HG03064 (cell line): ENCODE measurements at regions not wholly inside any gene's neighbourhood (a gene's known extent, or its start where the extent isn't known, plus 50 kb on each side); places are given as distances from the start of the nearest gene placed in this dataset.

ENCODE experiments used
- ATAC-seq: cut with Tn5 transposase; IDR thresholded peaks from one replicate; pipeline ENCODE4 v1.9.1; 2021; ENCODE audit warnings: low read depth; ENCODE audit not compliant: unreplicated experiment

DNA sequence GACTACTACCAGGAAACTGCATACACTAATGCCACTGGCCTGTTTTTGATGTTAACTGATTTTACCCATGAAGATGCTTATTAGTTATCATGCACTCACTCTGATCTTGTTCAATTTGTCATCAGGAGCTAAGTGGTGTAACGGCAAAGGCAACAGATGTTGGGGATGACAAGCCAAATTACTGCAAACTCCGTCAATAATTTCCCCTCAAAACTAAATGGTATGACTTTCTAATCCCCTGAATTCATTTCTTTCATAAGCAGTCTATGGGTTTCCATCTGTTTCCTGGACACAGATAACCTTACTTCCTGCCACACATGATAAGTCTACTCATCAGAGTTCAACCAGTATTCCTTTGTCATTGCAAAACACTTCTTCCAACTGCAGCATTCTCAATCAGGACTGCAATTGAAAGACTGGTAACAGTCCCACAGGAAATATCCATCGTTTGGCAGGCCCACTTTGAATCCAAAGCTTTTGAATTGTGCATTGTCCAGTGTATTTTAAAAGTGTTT lies 96.2 kb upstream of the SMC2 start:
- ATAC-seq = no peak

DNA sequence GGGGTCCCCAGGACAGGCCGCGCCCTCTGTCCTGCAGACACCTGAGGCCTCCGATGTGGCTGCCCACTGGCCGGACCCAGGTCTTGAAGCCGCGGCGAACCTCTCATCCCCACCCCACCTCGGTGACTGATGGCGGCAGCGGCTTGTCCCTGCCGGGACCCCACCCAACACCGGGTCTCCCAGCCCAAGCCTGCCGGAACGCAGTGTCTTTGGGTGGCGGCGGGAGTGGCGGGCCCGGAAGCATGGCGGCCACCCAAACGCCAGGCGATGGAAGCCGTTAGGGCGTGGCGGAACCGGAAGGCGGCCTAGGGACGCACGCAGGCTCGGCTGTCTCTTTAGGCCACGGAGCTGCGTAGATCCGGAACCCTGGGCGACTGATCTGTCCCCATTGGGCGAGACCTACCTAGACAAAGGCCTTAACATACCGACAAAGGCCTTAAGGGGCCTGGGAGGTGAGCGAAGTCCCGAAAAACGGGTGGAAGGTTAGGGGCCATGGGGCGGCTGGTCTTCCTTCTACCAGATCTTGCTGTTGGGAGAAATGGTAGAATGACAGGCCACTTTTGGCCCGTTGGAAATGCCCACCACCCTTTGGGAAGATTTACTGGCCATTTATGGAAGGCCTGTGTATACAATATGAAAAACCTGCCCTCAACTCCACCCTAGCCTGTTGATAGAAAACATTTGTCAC lies 94.6 kb upstream of the SMC2 start:
- no peak for ATAC-seq

DNA sequence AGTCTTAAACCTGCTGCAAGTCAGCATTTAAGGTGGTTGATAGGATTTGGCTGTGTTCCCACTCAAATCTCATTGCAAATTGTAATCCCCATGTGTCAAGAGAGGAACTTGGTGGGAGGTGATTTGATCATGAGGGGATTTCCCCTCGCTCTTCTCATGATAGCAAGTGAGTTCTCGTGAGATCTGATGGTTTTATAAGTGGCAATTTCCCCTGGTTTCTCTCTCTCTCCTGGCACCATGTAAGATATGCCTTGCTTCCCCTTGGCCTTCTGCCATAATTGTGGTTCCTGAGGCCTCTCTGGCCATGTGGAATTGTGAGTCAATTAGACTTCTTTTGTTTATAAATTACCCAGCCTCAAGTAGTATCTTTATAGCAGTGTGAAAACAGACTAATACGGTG lies 84.3 kb upstream of the SMC2 start:
- no peak for ATAC-seq

DNA sequence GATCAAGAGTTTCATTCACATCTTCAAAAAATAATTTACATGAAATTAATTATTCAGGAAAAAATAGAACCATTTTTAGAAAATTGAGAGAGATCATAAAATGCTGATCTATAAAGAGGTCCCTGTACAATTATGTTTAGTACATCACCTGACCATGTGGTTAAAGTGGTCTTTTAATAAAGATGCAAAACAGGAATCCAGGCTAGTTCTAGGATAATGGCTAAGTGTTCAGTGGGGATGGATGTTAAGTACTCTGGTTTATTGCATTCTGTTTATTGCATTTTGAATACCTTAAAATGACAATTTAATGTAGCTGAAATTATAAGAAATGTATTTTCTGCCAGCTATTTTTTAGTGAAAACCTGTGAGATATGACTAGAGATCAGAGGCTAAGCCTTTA lies 72.0 kb upstream of the SMC2 start:
- no peak for ATAC-seq

DNA sequence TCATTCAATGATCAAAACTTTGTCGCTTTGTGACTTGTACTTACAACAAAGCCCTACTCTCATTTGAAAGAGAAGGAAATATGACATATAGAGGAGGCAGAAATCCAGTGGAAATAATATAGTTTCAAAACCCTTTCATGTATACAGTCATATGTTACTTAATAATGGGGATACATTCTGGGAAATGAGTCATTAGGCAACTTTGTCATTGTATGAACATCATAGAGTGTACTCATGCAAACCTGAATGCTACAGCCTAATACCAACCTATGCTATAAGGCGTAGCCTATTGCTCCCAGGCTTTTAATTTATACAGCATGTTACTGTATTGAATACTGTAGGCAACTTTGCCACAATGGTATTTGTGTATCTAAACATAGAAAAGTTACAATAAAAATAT lies 69.0 kb upstream of the SMC2 start:
- ATAC-seq = no peak

DNA sequence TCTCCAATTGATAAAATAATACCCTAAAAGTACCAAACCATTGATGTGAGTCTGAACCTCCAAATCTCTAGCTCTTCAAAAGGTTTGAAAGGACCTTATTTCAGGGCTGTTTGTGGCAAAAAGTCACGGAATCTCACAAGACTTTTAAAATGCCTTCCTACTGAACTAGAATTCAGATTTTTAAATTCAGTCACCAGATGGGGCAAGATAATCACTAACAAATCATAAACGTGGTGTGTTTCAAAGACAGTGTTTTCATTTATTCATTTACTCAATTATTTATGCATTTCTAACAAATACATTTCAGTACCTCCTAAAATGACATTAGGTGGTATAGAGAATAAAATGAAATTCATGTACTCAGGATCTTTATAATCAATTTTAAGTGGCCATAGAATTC lies 68.2 kb upstream of the SMC2 start:
- ATAC-seq = no peak

DNA sequence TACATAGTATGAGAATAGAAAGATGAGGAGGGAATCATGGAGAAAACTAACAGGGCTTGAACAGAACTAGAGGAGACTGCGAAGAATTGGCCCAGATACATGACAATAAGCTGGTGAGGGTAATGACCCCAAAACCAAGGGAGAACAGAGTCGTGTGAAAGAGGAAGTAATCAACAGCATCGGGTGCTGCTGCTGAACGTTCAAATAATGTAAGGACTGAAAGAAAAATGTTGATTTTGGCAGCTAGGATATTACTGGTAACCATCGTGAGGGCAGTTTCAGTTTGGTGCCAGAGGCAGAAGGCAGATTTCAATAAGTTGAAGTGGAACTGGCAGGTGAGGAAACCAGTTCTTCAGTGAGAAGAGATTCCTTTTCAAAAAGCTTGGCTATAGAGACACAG lies 66.8 kb upstream of the SMC2 start:
- ATAC-seq = no peak

DNA sequence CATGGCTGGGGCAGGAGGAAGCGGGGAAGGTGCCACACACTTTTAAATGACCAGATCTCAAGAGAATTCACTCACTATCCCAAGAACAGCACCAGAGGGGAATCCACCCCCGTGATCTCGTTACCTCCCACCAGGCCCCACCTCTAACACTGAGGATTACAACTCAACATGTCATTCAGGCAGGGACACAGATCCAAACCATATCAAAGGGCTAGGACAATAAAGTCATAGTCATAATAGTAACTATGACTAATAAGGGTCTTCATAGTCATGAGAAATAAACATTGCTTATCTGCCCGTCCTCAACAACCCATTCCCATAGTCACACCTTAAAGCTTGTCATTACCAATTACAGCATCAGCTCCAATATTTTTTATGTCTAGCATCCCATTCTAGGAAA lies 65.3 kb upstream of the SMC2 start:
- ATAC-seq = no peak
